Fibroblast of lung (primary cell): ENCODE measurements at regions not wholly inside any gene's neighbourhood (a gene's known extent, or its start where the extent isn't known, plus 50 kb on each side); places are given as distances from the start of the nearest gene placed in this dataset.

Source experiments
- CTCF ChIP-seq, 2 donors: IDR thresholded peaks in 1 of 2; conservative IDR thresholded peaks in 1 of 2; 1 replicate in 1 of 2; 2 replicates in 1 of 2; pipeline ENCODE4 v1.5.1; 2011 to 2012; ENCODE audit warnings: low read length in 2 of 2, control low read depth in 1 of 2, inconsistent platforms in 1 of 2, low read depth in 1 of 2, mild to moderate bottlenecking in 1 of 2
- EZH2 ChIP-seq: IDR thresholded peaks from 2 replicates; pipeline ENCODE4 v1.5.1; 2012; ENCODE audit warnings: low read length, control low read depth, mild to moderate bottlenecking; ENCODE audit errors: missing control alignments

GRCh38 chr15:58355382-58355971, 76.3 kb upstream of the LIPC start:
- TF ChIP-seq EZH2 (no peak), CTCF (conservative IDR thresholded peaks at IDR 0.05 in 1 of 2, IDR thresholded peaks at IDR 0.05 in 1 of 2; ENCODE audit: low read depth in 1 of 2, low read length in 2 of 2) (no peak)
